Chondrocyte (in vitro differentiated cells): ENCODE measurements at regions not wholly inside any gene's neighbourhood (a gene's known extent, or its start where the extent isn't known, plus 50 kb on each side); places are given as distances from the start of the nearest gene placed in this dataset.

Source experiments
- DNase-seq: peaks from one replicate; pipeline ENCODE4 v3.0.0; 2021; ENCODE audit warnings: mixed read lengths, low spot score
- H3K27ac Mint-ChIP-seq: one replicate; pipeline ENCODE4 v1.8.0; 2021; ENCODE audit warnings: mild to moderate bottlenecking, moderate library complexity, mixed read lengths; ENCODE audit not compliant: unreplicated experiment
- H3K27me3 Mint-ChIP-seq: 2 replicates; pipeline ENCODE4 v1.8.0; 2021; ENCODE audit warnings: low read depth, mixed read lengths
- H3K36me3 Mint-ChIP-seq: 2 replicates; pipeline ENCODE4 v1.8.0; 2021; ENCODE audit warnings: low read depth, mixed read lengths
- H3K4me1 Mint-ChIP-seq: 2 replicates; pipeline ENCODE4 v1.8.0; 2021; ENCODE audit warnings: low read depth, mild to moderate bottlenecking, mixed read lengths
- H3K4me3 Mint-ChIP-seq: one replicate; pipeline ENCODE4 v1.8.0; 2021; ENCODE audit warnings: mild to moderate bottlenecking, moderate library complexity, mixed read lengths; ENCODE audit not compliant: unreplicated experiment
- H3K9me3 Mint-ChIP-seq: 2 replicates; pipeline ENCODE4 v1.8.0; 2021; ENCODE audit warnings: low read depth, mixed read lengths
- CTCF ChIP-seq: fragments of 200-600 bp; sonication (generic); IDR thresholded peaks from 2 replicates; pipeline ENCODE4 v1.5.0; 2021; ENCODE audit warnings: antibody characterized with exemption, mild to moderate bottlenecking, moderate library complexity

- Mint-ChIP-seq H3K36me3 (peaks cover 5% of the 10 kb centered on the region), H3K27me3 (no peaks in the 10 kb centered on the region), H3K4me1 (peaks cover 2% of the 10 kb centered on the region), H3K4me3 (no peak overlapping the region), H3K27ac (no peak overlapping the region), H3K9me3 (peaks cover 8% of the 10 kb centered on the region)
- TF ChIP-seq CTCF: no peak
- no peak for DNase-seq
Observed at GRCh38 chr17:72534265-72534664, 413.4 kb downstream of the SOX9 start.

- Mint-ChIP-seq H3K4me3 (no peak overlapping the region), H3K9me3 (peaks cover 8% of the 10 kb centered on the region), H3K36me3 (peaks cover 5% of the 10 kb centered on the region), H3K27ac (no peak overlapping the region), H3K27me3 (no peaks in the 10 kb centered on the region), H3K4me1 (peaks cover 7% of the 10 kb centered on the region)
- TF ChIP-seq CTCF: no peak
- DNase-seq: no peak
Observed at GRCh38 chr17:72534776-72535175, 414.0 kb downstream of the SOX9 start.

- TF ChIP-seq CTCF: no peak
- Mint-ChIP-seq H3K4me3 (no peak overlapping the region), H3K27me3 (no peaks in the 10 kb centered on the region), H3K27ac (no peak overlapping the region), H3K36me3 (peaks cover 5% of the 10 kb centered on the region), H3K9me3 (peaks cover 8% of the 10 kb centered on the region), H3K4me1 (peaks cover 10% of the 10 kb centered on the region)
- DNase-seq: no peak
Observed at GRCh38 chr17:72535346-72535745, 414.5 kb downstream of the SOX9 start.

- H3K9me3 Mint-ChIP-seq: peaks cover 8% of the 10 kb centered on the region
- H3K4me1 Mint-ChIP-seq: peaks cover 14% of the 10 kb centered on the region
- no peak for TF ChIP-seq CTCF
- no peak overlapping the region for H3K27ac Mint-ChIP-seq
- no peak overlapping the region for H3K4me3 Mint-ChIP-seq
- peaks cover 5% of the 10 kb centered on the region for H3K36me3 Mint-ChIP-seq
- H3K27me3 Mint-ChIP-seq: no peaks in the 10 kb centered on the region
- no peak for DNase-seq
Observed at GRCh38 chr17:72535779-72536178, 415.0 kb downstream of the SOX9 start.

- Mint-ChIP-seq H3K4me3 (no peak overlapping the region), H3K27me3 (no peaks in the 10 kb centered on the region), H3K9me3 (peaks cover 8% of the 10 kb centered on the region), H3K27ac (no peak overlapping the region), H3K4me1 (peaks cover 18% of the 10 kb centered on the region), H3K36me3 (peaks cover 5% of the 10 kb centered on the region)
- no peak for TF ChIP-seq CTCF
- no peak for DNase-seq
Observed at GRCh38 chr17:72536788-72537187, 416.0 kb downstream of the SOX9 start.
